Adrenal gland (tissue), 9 donors: ENCODE measurements at regions not wholly inside any gene's neighbourhood (a gene's known extent, or its start where the extent isn't known, plus 50 kb on each side); places are given as distances from the start of the nearest gene placed in this dataset.

Source experiments
- DNase-seq, 7 donors: peaks; one replicate each; pipeline ENCODE4 v3.0.0-alpha.2; 2019 to 2020
- H3K27ac ChIP-seq, 5 donors: fragments of 200-600 bp; sonication (generic) in 4 of 5; 1 replicate in 3 of 5; 2 replicates in 2 of 5; pipeline versions ENCODE4 v1.5.1 to v1.8.0; 2016 to 2020; ENCODE audit warnings: mild to moderate bottlenecking in 1 of 5
- H3K27me3 ChIP-seq: fragments of 200-600 bp; 2 replicates; pipeline ENCODE4 v1.8.0; 2021
- H3K36me3 ChIP-seq, 2 donors: fragments of 200-600 bp; replicated peaks in 1 of 2; 1 replicate in 1 of 2; 2 replicates in 1 of 2; pipeline versions ENCODE4 v1.5.1 to v1.8.0; 2018 to 2022
- H3K4me1 ChIP-seq, 2 donors: fragments of 200-600 bp; replicated peaks in 1 of 2; 1 replicate in 1 of 2; 2 replicates in 1 of 2; pipeline versions ENCODE4 v1.5.1 to v1.8.0; 2018 to 2021
- H3K4me3 ChIP-seq, 4 donors: fragments of 200-600 bp; sonication (generic) in 3 of 4; one replicate each; pipeline ENCODE4 v1.5.1; 2016 to 2018
- H3K9me3 ChIP-seq, 3 donors: fragments of 200-600 bp; sonication (generic) in 1 of 3; replicated peaks in 1 of 3; 1 replicate in 2 of 3; 2 replicates in 1 of 3; pipeline versions ENCODE4 v1.5.1 to v1.8.0; 2016 to 2021
- CTCF ChIP-seq, 6 experiments: fragments of 450-650 bp in 4 of 6; fragments of 200-600 bp in 2 of 6; sonication (generic) in 1 of 6; IDR thresholded peaks; 1 replicate in 5 of 6; 2 replicates in 1 of 6; pipeline versions ENCODE4 v1.5.1 to v1.8.0; 2016 to 2021; ENCODE audit warnings: antibody characterized with exemption in 6 of 6, mild to moderate bottlenecking in 2 of 6, moderate library complexity in 1 of 6
- POLR2A ChIP-seq, 2 donors: fragments of 450-650 bp; IDR thresholded peaks; one replicate each; pipeline ENCODE4 v1.6.1; 2017; ENCODE audit warnings: antibody characterized with exemption in 2 of 2, mild to moderate bottlenecking in 2 of 2, moderate library complexity in 1 of 2
- WGBS, 4 donors: extraction: QIAGEN DNeasy Blood & Tissue Kit in 2 of 4; methylation state at CpG; one replicate each; pipeline versions ENCODE4 v1.1.5 to v1.1.7; 2013 to 2017; 5-methylcytosine and 5-hydroxymethylcytosine counted together
- intact Hi-C, 2 donors: fragments of 100-400 bp; cut with DNase I; formaldehyde crosslinking; loops; one replicate each; pipeline versions ENCODE4 v1.14.1 to v1.15.0; 2022 to 2023
- donor health status: healthy with polysubstance abuse.
- donor health status: Bipolar disorder and iron deficiency.
- donor health status: DM: yes; HTN: yes; CAD: no.
- donor health status: DM: no; HTN: no; CAD: no.
- donor health status: DM: no; HTN: no; CAD: no.

- 32 to 73% (median 56%) methylated on average over 1 of the region's 1 CpG for WGBS, 4 donors
- Histone ChIP-seq H3K4me3 (no peak overlapping the region), H3K4me1 (no peaks in the 10 kb centered on the region), H3K9me3 (no peaks in the 10 kb centered on the region), H3K36me3 (no peaks in the 10 kb centered on the region), H3K27me3 (peaks cover 9% of the 10 kb centered on the region), H3K27ac (no peak overlapping the region)
- DNase-seq, result no peak
- TF ChIP-seq POLR2A (IDR thresholded peaks at IDR 0.05), result no peak
- TF ChIP-seq CTCF (IDR thresholded peaks at IDR 0.05), result no peak
- intact Hi-C loops, result no loop called here
Measured at GRCh38 chr15:98164571-98164970, 204.1 kb downstream of the ARRDC4 start.

- 68 to 77% (median 72%) methylated on average over 6 of the region's 6 CpGs for WGBS, 4 donors
- intact Hi-C loops, result no loop called here
- H3K36me3 ChIP-seq, result no peaks in the 10 kb centered on the region
- H3K27ac ChIP-seq, result no peak overlapping the region
- DNase-seq, result no peak
- no peaks in the 10 kb centered on the region for H3K9me3 ChIP-seq
- no peaks in the 10 kb centered on the region for H3K4me1 ChIP-seq
- no peak overlapping the region for H3K4me3 ChIP-seq
- no peak for TF ChIP-seq CTCF (IDR thresholded peaks at IDR 0.05)
- TF ChIP-seq POLR2A (IDR thresholded peaks at IDR 0.05), result no peak
- peaks cover 9% of the 10 kb centered on the region for H3K27me3 ChIP-seq
Measured at GRCh38 chr15:98164986-98165385, 204.5 kb downstream of the ARRDC4 start.

DNA sequence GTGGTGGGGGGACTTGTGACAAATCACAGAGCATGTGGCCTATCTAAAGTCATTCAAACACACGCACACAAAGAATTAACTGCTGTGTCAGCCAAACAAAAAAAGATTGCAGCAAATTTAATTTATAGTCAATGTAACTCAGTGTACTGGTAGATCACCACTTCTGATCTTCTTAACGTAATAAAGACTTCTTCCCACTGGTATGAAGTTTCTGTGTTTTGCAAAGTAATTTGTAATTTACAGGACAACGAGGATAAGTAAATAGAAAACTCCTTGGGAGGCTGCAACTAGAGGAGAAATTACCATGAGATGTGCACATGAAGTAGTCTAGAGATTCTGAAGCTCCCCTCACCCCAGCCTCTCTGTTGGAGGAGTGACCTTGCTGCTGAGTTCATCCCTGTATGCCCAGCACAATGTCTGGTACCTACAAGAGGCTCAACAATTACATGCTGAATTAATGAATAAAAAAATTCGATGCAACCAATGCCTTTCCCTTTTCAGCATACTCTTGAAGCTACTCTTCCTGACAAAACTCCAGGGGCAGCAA is 207.3 kb downstream of the ARRDC4 start:
- Histone ChIP-seq H3K27me3 (peaks cover 9% of the 10 kb centered on the region), H3K9me3 (no peaks in the 10 kb centered on the region), H3K4me1 (no peaks in the 10 kb centered on the region), H3K4me3 (no peak overlapping the region), H3K27ac (no peak overlapping the region), H3K36me3 (no peaks in the 10 kb centered on the region)
- 59 to 72% (median 66%) methylated on average over 4 of the region's 4 CpGs for WGBS, 4 donors
- no peak for TF ChIP-seq CTCF (IDR thresholded peaks at IDR 0.05)
- no peak for TF ChIP-seq POLR2A (IDR thresholded peaks at IDR 0.05)
- DNase-seq, result no peak
- intact Hi-C loops, result no loop called here

DNA sequence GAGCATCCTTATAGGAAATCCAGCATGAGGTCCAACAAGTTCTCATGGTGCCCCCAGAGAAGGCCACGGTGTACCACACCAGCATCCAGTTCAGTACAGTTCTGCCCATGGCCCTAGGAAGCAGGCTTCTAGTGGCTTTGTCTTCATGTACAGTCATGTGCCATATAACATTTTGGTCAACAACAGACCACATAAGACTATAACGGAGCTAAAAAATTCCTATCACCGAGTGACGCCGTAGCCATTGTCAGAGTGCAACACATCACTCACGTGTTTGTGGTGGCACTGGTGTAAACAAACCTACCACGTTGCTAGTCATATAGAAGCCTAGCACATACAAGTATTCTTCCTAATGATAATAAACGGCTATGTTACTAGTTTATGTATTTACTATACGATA is 209.0 kb downstream of the ARRDC4 start:
- H3K36me3 ChIP-seq, result no peaks in the 10 kb centered on the region
- H3K27me3 ChIP-seq, result peaks cover 5% of the 10 kb centered on the region
- H3K9me3 ChIP-seq, result no peaks in the 10 kb centered on the region
- H3K4me3 ChIP-seq, result no peak overlapping the region
- 76 to 86% (median 83%) methylated on average over 8 to 9 of the region's 9 CpGs for WGBS, 4 donors
- TF ChIP-seq CTCF (IDR thresholded peaks at IDR 0.05) (no peak), POLR2A (IDR thresholded peaks at IDR 0.05) (no peak)
- H3K27ac ChIP-seq, result no peak overlapping the region
- DNase-seq, result no peak
- H3K4me1 ChIP-seq, result no peaks in the 10 kb centered on the region
- intact Hi-C loops, result no loop called here
